ENCODE measurements at regions not wholly inside any gene's neighbourhood (a gene's known extent, or its start where the extent isn't known, plus 50 kb on each side); places are given as distances from the start of the nearest gene placed in this dataset.

DNA sequence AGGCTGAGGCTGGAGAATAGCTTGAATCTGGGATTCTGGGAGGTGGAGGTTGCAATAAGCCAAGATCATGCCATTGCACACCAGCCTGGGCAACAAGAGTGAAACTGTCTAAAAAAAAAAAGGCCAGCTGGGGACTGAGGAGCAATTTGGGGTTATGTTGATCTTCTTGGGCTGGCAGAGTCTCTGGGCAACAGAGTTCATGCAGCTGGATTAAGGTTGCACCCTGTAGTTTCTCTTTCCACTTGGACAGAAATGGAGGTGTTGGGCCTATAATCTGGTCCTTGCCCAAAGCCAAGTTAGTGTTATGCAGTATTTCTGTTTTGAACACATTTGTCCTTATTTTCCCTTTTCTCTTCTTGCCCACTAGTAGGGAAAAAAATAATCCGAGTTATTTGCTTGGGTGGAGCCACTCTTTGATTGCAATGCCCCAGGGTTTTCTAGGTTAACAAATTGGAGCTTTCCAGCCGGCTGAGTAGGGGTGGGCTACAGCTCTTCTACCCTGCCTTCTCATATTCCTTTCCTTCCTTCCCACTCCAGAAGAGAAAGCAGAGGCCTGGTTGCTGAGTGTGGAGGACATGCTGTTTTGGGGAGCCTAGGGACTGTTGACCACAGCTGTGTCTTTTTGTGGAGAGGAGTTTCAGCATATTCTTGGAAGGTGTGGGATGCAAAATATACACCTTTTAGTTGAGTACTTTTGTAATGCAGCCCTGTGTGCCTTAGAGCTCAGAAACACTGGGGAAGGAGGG is 213.9 kb downstream of the SOX4 start:
- no peak overlapping the region for H3K27ac ChIP-seq (ENCODE audit: low read depth, low read length)
- H3K27me3 ChIP-seq (ENCODE audit: control insufficient read depth, low read length), result no peaks in the 10 kb centered on the region
- H4K20me1 ChIP-seq (ENCODE audit: control insufficient read depth, insufficient read depth, low read depth, low read length), result no peaks in the 10 kb centered on the region
- no peak overlapping the region for H3K4me3 ChIP-seq (ENCODE audit: low read length)
- H3K9me2 ChIP-seq (replicated peaks; ENCODE audit: control insufficient read depth, low read length), result no peaks in the 10 kb centered on the region
- no peaks in the 10 kb centered on the region for H3K9me3 ChIP-seq (ENCODE audit: control insufficient read depth, insufficient read depth, low read length)
- no peaks in the 10 kb centered on the region for H3K79me2 ChIP-seq (ENCODE audit: control insufficient read depth, low read length)
- H3K36me3 ChIP-seq (ENCODE audit: control insufficient read depth, low read length), result no peaks in the 10 kb centered on the region
- no peaks in the 10 kb centered on the region for H3F3A ChIP-seq (ENCODE audit: control insufficient read depth, insufficient read depth)
- no peaks in the 10 kb centered on the region for H3K4me1 ChIP-seq (ENCODE audit: control insufficient read depth, low read length)
- no peak for TF ChIP-seq EZH2phosphoT487 (IDR thresholded peaks at IDR 0.05; ENCODE audit: borderline replicate concordance, low read length)
- TF ChIP-seq, protein P1, sequence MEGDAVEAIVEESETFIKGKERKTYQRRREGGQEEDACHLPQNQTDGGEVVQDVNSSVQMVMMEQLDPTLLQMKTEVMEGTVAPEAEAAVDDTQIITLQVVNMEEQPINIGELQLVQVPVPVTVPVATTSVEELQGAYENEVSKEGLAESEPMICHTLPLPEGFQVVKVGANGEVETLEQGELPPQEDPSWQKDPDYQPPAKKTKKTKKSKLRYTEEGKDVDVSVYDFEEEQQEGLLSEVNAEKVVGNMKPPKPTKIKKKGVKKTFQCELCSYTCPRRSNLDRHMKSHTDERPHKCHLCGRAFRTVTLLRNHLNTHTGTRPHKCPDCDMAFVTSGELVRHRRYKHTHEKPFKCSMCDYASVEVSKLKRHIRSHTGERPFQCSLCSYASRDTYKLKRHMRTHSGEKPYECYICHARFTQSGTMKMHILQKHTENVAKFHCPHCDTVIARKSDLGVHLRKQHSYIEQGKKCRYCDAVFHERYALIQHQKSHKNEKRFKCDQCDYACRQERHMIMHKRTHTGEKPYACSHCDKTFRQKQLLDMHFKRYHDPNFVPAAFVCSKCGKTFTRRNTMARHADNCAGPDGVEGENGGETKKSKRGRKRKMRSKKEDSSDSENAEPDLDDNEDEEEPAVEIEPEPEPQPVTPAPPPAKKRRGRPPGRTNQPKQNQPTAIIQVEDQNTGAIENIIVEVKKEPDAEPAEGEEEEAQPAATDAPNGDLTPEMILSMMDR (IDR thresholded peaks at IDR 0.05; ENCODE audit: low read depth, low read length, poor library complexity, severe bottlenecking), result no peak
- no peak overlapping the region for H3K4me2 ChIP-seq (ENCODE audit: low read length)

DNA sequence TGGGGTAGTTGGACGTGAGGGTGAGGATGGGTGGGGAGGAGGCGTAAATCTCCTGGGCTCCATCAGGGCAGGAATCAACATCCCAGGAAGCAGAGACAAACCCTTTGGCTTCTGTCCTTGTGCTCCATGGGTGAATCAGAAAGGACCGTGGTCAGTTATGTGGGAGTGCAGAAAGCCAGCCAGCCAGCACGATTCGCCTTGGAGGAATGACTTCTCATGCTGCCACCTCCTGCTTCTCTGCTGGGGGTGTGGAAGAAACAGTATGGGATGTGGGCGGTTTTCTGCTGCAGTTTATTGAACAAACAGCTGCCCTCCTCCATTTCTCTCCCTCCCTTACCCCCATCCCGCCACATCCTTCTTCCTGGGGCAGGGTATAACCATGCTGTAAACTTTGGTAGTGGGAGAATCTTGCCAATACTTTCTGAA is 214.5 kb downstream of the SOX4 start:
- no peaks in the 10 kb centered on the region for H4K20me1 ChIP-seq (ENCODE audit: control insufficient read depth, insufficient read depth, low read depth, low read length)
- H3K27ac ChIP-seq (ENCODE audit: low read depth, low read length), result no peak overlapping the region
- no peaks in the 10 kb centered on the region for H3K36me3 ChIP-seq (ENCODE audit: control insufficient read depth, low read length)
- no peak overlapping the region for H3K4me3 ChIP-seq (ENCODE audit: low read length)
- H3K9me3 ChIP-seq (ENCODE audit: control insufficient read depth, insufficient read depth, low read length), result no peaks in the 10 kb centered on the region
- H3K4me2 ChIP-seq (ENCODE audit: low read length), result no peak overlapping the region
- no peaks in the 10 kb centered on the region for H3K27me3 ChIP-seq (ENCODE audit: control insufficient read depth, low read length)
- no peaks in the 10 kb centered on the region for H3K9me2 ChIP-seq (replicated peaks; ENCODE audit: control insufficient read depth, low read length)
- H3K79me2 ChIP-seq (ENCODE audit: control insufficient read depth, low read length), result no peaks in the 10 kb centered on the region
- TF ChIP-seq EZH2phosphoT487 (IDR thresholded peaks at IDR 0.05; ENCODE audit: borderline replicate concordance, low read length), result no peak
- TF ChIP-seq, protein P1 (IDR thresholded peaks at IDR 0.05; ENCODE audit: low read depth, low read length, poor library complexity, severe bottlenecking), result no peak
- H3F3A ChIP-seq (ENCODE audit: control insufficient read depth, insufficient read depth), result no peaks in the 10 kb centered on the region
- no peaks in the 10 kb centered on the region for H3K4me1 ChIP-seq (ENCODE audit: control insufficient read depth, low read length)

DNA sequence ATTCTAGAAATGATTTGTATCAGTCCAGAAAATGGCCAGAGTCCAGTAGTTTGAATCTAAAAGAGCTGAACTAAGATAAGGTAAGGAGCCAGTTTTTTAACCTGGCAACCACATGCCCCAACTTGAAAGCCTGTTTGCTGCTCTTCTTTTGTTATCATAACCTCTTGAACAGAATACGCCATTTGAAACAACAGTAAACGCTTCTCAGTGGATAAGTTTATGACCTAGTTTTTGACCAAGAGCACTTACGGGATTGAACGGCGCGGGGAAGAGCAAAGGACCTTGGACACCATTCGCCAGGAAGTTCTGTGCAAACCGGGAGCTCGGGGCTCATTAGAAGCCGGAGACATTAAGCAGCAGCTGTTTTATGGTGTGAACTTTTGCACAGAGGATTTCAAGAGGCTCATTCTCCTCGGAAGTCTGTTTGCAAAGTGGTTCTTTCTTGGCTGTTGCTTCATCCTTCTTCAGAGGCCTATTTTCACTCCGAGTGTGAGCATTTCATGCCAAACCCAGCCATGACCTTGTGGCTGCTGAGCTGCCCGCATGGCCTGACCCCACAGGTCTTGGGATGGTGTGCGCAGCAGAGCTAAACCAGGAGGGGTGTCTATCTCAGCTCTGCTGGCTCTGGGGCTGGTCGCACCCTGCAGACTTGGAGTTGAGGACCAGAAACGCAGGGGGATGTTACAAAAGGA is 215.1 kb downstream of the SOX4 start:
- no peaks in the 10 kb centered on the region for H3K9me3 ChIP-seq (ENCODE audit: control insufficient read depth, insufficient read depth, low read length)

More for the DNA sequence above, 215.1 kb downstream of the SOX4 start:
- Histone ChIP-seq H3K27me3 (ENCODE audit: control insufficient read depth, low read length) (no peaks in the 10 kb centered on the region), H3K4me2 (ENCODE audit: low read length) (no peak overlapping the region), H3F3A (ENCODE audit: control insufficient read depth, insufficient read depth) (no peaks in the 10 kb centered on the region), H3K9me2 (replicated peaks; ENCODE audit: control insufficient read depth, low read length) (no peaks in the 10 kb centered on the region), H3K79me2 (ENCODE audit: control insufficient read depth, low read length) (no peaks in the 10 kb centered on the region), H3K36me3 (ENCODE audit: control insufficient read depth, low read length) (no peaks in the 10 kb centered on the region), H3K4me1 (ENCODE audit: control insufficient read depth, low read length) (no peaks in the 10 kb centered on the region), H3K4me3 (ENCODE audit: low read length) (no peak overlapping the region), H4K20me1 (ENCODE audit: control insufficient read depth, insufficient read depth, low read depth, low read length) (no peaks in the 10 kb centered on the region), H3K27ac (ENCODE audit: low read depth, low read length) (no peak overlapping the region)
- no peak for TF ChIP-seq EZH2phosphoT487 (IDR thresholded peaks at IDR 0.05; ENCODE audit: borderline replicate concordance, low read length)
- TF ChIP-seq, protein P1 (IDR thresholded peaks at IDR 0.05; ENCODE audit: low read depth, low read length, poor library complexity, severe bottlenecking), result no peak

Measured in DOHH2 (cell line).